ENCODE measurements at regions not wholly inside any gene's neighbourhood (a gene's known extent, or its start where the extent isn't known, plus 50 kb on each side); places are given as distances from the start of the nearest gene placed in this dataset.

GRCh38 chr20:23230766-23231385 lies 119.7 kb upstream of the NXT1 start:
- TF ChIP-seq CTCF (IDR thresholded peaks at IDR 0.05): no peak
- TF ChIP-seq POLR2A (IDR thresholded peaks at IDR 0.05): no peak

Data from testis (tissue), 2 donors.